H7 (cell line): ENCODE measurements at regions not wholly inside any gene's neighbourhood (a gene's known extent, or its start where the extent isn't known, plus 50 kb on each side); places are given as distances from the start of the nearest gene placed in this dataset.
"Not testable (repeated sequence)": the region's sequence is repeated elsewhere in the genome, so short reads cannot be mapped to it uniquely, and the experiment has no call there.

Experiments used
- DNase-seq: peaks from one replicate; pipeline ENCODE4 v3.0.0; 2012
- H3K27me3 ChIP-seq: 2 replicates; pipeline ENCODE4 v1.6.0; 2011; ENCODE audit warnings: mild to moderate bottlenecking, low read length; ENCODE audit not compliant: control insufficient read depth, insufficient read depth
- H3K36me3 ChIP-seq: replicated peaks from 2 replicates; pipeline ENCODE4 v1.5.1; 2011; ENCODE audit warnings: low read length; ENCODE audit not compliant: control insufficient read depth, insufficient read depth
- H3K4me3 ChIP-seq: 2 replicates; pipeline ENCODE4 v1.5.1; 2011; ENCODE audit warnings: low read depth, mild to moderate bottlenecking, control low read depth, low read length, moderate library complexity; ENCODE audit not compliant: insufficient read depth

DNA sequence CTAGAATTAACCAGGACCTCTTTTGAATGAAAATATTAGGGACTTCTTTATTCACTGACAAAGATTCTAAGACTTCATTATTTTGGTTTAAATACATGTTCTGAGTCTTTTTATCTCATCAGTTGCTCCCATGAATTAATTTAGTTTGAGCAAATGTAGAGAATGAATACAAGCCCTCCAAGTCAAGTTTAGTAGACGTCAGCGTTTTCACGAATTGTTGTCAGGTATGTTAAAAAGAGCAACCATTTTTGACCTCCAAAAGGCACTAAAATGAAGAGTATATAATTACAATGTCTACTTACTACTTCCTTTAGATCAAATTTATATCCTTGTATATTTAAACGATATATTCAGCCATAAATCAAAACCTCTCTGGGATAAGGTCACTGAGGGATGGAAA is 809.3 kb upstream of the CDH6 start:
- no peaks in the 10 kb centered on the region for H3K27me3 ChIP-seq
- DNase-seq, result no peak
- no peak overlapping the region for H3K4me3 ChIP-seq
- no peaks in the 10 kb centered on the region for H3K36me3 ChIP-seq

DNA sequence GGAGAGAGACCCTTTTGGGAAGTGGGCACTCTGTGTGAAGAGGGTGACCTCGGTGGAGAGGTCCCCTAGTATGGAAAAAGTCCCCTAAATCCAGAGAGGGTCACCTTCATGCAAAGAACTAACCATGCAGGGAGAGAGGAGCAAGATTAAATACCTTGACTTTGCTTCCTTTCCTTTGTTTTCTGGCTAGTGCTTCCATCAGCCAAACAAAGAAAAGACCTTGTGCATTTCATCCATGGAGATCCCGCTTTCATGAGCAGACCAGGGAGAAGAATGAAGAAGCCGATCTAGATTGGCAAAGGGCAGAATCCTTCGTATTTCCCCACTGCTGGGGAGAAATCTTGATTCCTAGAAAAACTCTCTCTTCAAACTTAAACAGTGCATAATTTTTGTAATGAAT is 813.3 kb upstream of the CDH6 start:
- Histone ChIP-seq H3K27me3 (no peaks in the 10 kb centered on the region), H3K4me3 (no peak overlapping the region), H3K36me3 (no peaks in the 10 kb centered on the region)
- no peak for DNase-seq

- no peak for DNase-seq
- no peak overlapping the region for H3K4me3 ChIP-seq
- no peaks in the 10 kb centered on the region for H3K27me3 ChIP-seq
- no peaks in the 10 kb centered on the region for H3K36me3 ChIP-seq
Observed at GRCh38 chr5:30376848-30377247, 816.6 kb upstream of the CDH6 start.

- Histone ChIP-seq H3K27me3 (no peaks in the 10 kb centered on the region), H3K4me3 (no peak overlapping the region), H3K36me3 (no peaks in the 10 kb centered on the region)
- DNase-seq, result no peak
Observed at GRCh38 chr5:30368064-30368463, 825.4 kb upstream of the CDH6 start.

DNA sequence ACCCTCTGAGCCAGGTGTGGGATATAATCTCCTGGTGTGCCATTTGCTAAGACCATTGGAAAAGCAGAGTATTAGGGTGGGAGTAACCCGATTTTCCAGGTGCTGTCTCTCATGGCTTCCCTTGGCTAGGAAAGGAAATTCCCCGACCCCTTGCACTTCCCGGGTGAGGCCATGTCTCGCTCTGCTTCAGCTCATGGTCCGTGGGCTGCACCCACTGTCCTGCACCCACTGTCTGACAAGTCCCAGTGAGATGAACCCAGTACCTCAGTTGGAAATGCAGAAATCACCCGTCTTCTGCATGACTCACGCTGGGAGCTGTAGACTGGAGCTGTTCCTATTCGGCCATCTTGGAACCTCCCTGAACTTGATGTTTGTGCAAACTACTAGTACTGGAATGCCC is 828.5 kb upstream of the CDH6 start:
- H3K4me3 ChIP-seq, result not testable (repeated sequence)

DNA sequence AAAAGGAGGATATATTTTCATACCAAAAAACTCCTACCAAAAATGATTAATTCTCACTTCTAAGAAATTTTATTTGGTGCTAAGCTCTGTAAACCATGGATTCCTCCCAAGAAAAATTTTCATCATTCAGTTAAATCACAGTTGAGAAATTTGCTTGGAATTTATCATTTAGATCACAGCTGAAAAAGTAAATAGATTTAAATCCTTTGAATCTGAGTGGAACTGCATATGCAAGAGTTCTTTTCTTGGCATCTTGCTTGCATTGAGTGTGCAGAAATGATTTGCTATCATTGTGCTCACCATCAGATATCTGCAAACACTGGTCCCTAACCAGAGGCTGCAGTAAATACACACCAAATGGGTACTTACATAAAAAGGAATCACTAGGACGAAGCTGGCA is 836.1 kb upstream of the CDH6 start:
- DNase-seq, result no peak
- no peaks in the 10 kb centered on the region for H3K27me3 ChIP-seq
- no peaks in the 10 kb centered on the region for H3K36me3 ChIP-seq
- H3K4me3 ChIP-seq, result no peak overlapping the region

More for the DNA sequence above, 828.5 kb upstream of the CDH6 start:
- not testable (repeated sequence) for H3K27me3 ChIP-seq, H3K36me3 ChIP-seq, DNase-seq

- Histone ChIP-seq H3K27me3 (no peaks in the 10 kb centered on the region), H3K4me3 (no peak overlapping the region), H3K36me3 (no peaks in the 10 kb centered on the region)
- DNase-seq, result no peak
Observed at GRCh38 chr5:30355675-30356074, 837.8 kb upstream of the CDH6 start.

DNA sequence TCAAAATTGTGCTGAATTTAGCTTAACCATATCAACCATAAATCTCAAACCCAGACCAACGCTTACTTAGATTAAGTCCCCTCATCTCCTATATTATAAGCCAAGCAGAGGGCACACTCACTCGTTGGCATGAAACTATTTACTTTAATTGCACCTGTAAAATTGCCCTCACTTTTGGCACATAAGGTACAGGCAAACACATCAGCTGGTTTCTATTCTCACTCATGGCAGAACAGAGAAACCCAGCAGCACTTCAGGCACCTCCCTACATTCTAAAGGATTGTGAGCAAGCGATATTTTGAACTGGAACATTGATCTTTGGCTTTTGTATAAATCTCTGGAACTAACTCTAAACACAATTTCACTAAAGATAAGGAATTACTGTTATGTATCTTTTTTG is 845.6 kb upstream of the CDH6 start:
- Histone ChIP-seq H3K4me3 (no peak overlapping the region), H3K27me3 (no peaks in the 10 kb centered on the region), H3K36me3 (no peaks in the 10 kb centered on the region)
- no peak for DNase-seq

DNA sequence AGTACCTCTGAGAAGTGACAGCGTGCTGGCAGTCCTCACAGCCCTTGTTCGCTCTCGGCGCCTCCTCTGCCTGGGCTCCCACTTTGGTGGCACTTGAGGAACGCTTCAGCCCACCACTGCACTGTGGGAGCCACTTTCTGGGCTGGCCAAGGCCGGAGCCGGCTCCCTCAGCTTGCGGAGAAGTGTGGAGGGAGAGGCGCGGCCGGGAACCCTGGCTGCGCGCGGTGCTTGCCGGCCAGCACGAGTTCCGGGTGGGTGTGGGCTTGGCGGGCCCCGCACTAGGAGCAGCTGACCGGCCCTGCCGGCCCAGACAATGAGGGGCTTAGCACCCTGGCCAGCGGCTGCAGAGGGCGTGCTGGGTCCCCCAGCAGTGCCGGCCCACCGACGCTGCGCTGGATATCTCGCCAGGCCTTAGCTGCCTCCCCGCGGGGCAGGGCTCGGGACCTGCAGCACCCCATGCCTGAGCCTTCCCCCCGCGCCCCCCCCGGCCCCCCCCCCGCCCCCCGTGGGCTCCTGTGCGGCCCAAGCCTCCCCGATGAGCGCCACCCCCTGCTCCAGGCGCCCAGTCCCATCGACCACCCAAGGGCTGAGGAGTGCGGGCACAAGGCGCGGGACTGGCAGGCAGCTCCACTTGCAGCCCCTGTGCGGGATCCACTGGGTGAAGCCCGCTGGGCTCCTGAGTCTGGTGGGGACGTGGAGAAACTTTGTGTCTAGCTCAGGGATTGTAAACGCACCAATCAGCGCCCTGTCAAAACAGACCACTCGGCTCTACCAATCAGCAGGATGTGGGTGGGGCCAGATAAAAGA is 847.7 kb upstream of the CDH6 start:
- not testable (repeated sequence) for H3K36me3 ChIP-seq, DNase-seq, H3K4me3 ChIP-seq, H3K27me3 ChIP-seq

- DNase-seq, result no peak
- Histone ChIP-seq H3K27me3 (no peaks in the 10 kb centered on the region), H3K36me3 (no peaks in the 10 kb centered on the region)
Observed at GRCh38 chr5:30343707-30344106, 849.8 kb upstream of the CDH6 start.

DNA sequence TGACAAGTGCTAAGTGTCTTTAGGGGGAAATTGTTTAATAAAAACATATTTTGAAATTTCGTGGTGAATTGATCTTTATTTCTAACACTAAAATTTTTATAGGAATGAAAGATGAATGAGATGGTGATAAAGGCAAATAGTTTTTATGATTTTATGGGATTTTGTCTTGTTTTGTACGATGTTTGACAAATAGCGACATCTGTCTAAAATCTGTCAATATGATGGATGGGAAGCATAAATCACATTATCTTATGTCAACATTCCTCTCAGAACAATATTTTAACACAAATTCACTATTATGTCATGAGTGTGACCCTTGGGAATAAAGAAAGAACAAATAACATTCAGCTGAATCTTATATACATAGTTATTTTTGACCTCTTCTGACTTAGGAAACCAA is 852.0 kb upstream of the CDH6 start:
- DNase-seq, result no peak
- H3K4me3 ChIP-seq, result no peak overlapping the region
- H3K27me3 ChIP-seq, result no peaks in the 10 kb centered on the region
- no peaks in the 10 kb centered on the region for H3K36me3 ChIP-seq

More at GRCh38 chr5:30343707-30344106, 849.8 kb upstream of the CDH6 start:
- no peak overlapping the region for H3K4me3 ChIP-seq

- H3K4me3 ChIP-seq, result no peak overlapping the region
- H3K27me3 ChIP-seq, result no peaks in the 10 kb centered on the region
- H3K36me3 ChIP-seq, result no peaks in the 10 kb centered on the region
- DNase-seq, result no peak
Observed at GRCh38 chr5:30337084-30337573, 856.4 kb upstream of the CDH6 start.

- DNase-seq, result no peak
- no peak overlapping the region for H3K4me3 ChIP-seq
- no peaks in the 10 kb centered on the region for H3K36me3 ChIP-seq
- no peaks in the 10 kb centered on the region for H3K27me3 ChIP-seq
Observed at GRCh38 chr5:30331534-30331933, 862.0 kb upstream of the CDH6 start.

- no peak for DNase-seq
- no peaks in the 10 kb centered on the region for H3K27me3 ChIP-seq
- H3K4me3 ChIP-seq, result no peak overlapping the region
- H3K36me3 ChIP-seq, result no peaks in the 10 kb centered on the region
Observed at GRCh38 chr5:30325795-30326194, 867.7 kb upstream of the CDH6 start.

- no peak for DNase-seq
Observed at GRCh38 chr5:30324083-30324482, 869.4 kb upstream of the CDH6 start.

DNA sequence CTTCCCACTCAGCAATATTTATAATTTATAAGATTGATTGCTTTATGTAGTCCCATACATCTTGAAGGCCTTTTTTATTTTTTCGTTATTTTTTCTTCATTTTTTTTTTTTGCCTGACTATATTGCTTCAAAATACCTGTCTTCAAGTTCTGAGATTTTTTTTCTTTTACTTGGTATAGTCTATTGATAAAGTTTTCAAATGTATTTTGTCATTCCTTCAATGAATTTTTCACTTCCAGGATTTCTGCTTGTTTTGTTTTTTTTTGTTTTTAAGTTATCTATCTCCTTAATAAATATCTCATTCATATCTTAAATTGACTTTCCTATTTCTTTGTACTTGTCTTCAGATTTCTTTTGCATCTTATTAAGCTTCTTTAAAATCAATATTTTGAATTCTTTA is 905.6 kb upstream of the CDH6 start:
- Histone ChIP-seq H3K36me3 (no peaks in the 10 kb centered on the region), H3K27me3 (no peaks in the 10 kb centered on the region), H3K4me3 (no peak overlapping the region)
- no peak for DNase-seq

More at GRCh38 chr5:30324083-30324482, 869.4 kb upstream of the CDH6 start:
- Histone ChIP-seq H3K36me3 (no peaks in the 10 kb centered on the region), H3K27me3 (no peaks in the 10 kb centered on the region), H3K4me3 (no peak overlapping the region)
